H1 (cell line): ENCODE measurements at regions not wholly inside any gene's neighbourhood (a gene's known extent, or its start where the extent isn't known, plus 50 kb on each side); places are given as distances from the start of the nearest gene placed in this dataset.
"Not testable (repeated sequence)": the region's sequence is repeated elsewhere in the genome, so short reads cannot be mapped to it uniquely, and the experiment has no call there.

Experiments used
- CTCF ChIA-PET: fragments of 300-600 bp; sonication (Branson Sonifier 250); formaldehyde crosslinking; loops from one replicate; lab custom pipeline; 2021; ENCODE audit not compliant: partially characterized antibody; lab: Charles Lee
- POLR2A ChIA-PET: fragments of 300-600 bp; sonication (Branson Sonifier 250); formaldehyde crosslinking; loops from one replicate; lab custom pipeline; 2021; ENCODE audit warnings: inconsistent platforms; ENCODE audit not compliant: partially characterized antibody; lab: Charles Lee
- DNase-seq, 2 experiments: peaks; one replicate each; pipeline versions ENCODE4 v3.0.0 to v3.0.0-alpha.2; 2010 to 2022; ENCODE audit warnings: low spot score in 2 of 2, low read depth in 1 of 2, mixed read lengths in 1 of 2
- FAIRE-seq: peaks from 2 replicates; lab custom pipeline; 2011; peaks lifted over from hg19 to GRCh38; lab: Jason Lieb, UNC
- H2AFZ ChIP-seq: 2 replicates; pipeline ENCODE4 v1.8.1; 2012; ENCODE audit warnings: low read length, inconsistent platforms
- H2AK5ac ChIP-seq: 2 replicates; pipeline ENCODE4 v1.6.1; 2013; ENCODE audit warnings: low read depth, low read length
- H2BK120ac ChIP-seq: replicated peaks from 2 replicates; pipeline ENCODE3; 2013; ENCODE audit warnings: low read depth, low read length, inconsistent platforms
- H2BK12ac ChIP-seq: 2 replicates; pipeline ENCODE4 v1.6.1; 2013; ENCODE audit warnings: low read depth, low read length
- H2BK15ac ChIP-seq: 2 replicates; pipeline ENCODE4 v1.6.1; 2013; ENCODE audit warnings: low read length
- H2BK20ac ChIP-seq: 2 replicates; pipeline ENCODE4 v1.6.1; 2013; ENCODE audit warnings: low read length
- H2BK5ac ChIP-seq: 2 replicates; pipeline ENCODE4 v1.6.1; 2013; ENCODE audit warnings: low read depth, low read length
- H3K14ac ChIP-seq: 2 replicates; pipeline ENCODE4 v1.6.1; 2013; ENCODE audit warnings: inconsistent platforms; ENCODE audit not compliant: insufficient read length
- H3K18ac ChIP-seq: 2 replicates; pipeline ENCODE4 v1.6.1; 2013; ENCODE audit warnings: low read length; ENCODE audit errors: extremely low read depth
- H3K23ac ChIP-seq: 2 replicates; pipeline ENCODE4 v1.6.1; 2013; ENCODE audit warnings: inconsistent platforms; ENCODE audit not compliant: insufficient read length
- H3K23me2 ChIP-seq: 2 replicates; pipeline ENCODE4 v1.6.1; 2013; ENCODE audit warnings: low read depth, low read length
- H3K27ac ChIP-seq: 2 replicates; pipeline ENCODE4 v1.6.1; 2011; ENCODE audit warnings: low read depth, low read length, inconsistent platforms
- H3K27me3 ChIP-seq, 4 experiments: replicated peaks in 1 of 4; 1 replicate in 1 of 4; 2 replicates in 3 of 4; pipeline versions ENCODE4 v1.6.1 to v1.8.1; 2011 to 2013; ENCODE audit warnings: low read length in 3 of 4, mild to moderate bottlenecking in 3 of 4, inconsistent platforms in 2 of 4, mixed read lengths in 2 of 4, moderate library complexity in 1 of 4; ENCODE audit not compliant: control insufficient read depth in 3 of 4, insufficient read depth in 3 of 4; ENCODE audit errors: extremely low read depth in 1 of 4
- H3K36me3 ChIP-seq, 4 experiments: 2 replicates each; pipeline versions ENCODE4 v1.6.1 to v1.8.1; 2011 to 2013; ENCODE audit warnings: mild to moderate bottlenecking in 4 of 4, low read length in 3 of 4, moderate library complexity in 2 of 4, control low read depth in 1 of 4, inconsistent platforms in 1 of 4; ENCODE audit not compliant: insufficient read depth in 4 of 4, control insufficient read depth in 2 of 4
- H3K4ac ChIP-seq: replicated peaks from 2 replicates; pipeline ENCODE3; 2013; ENCODE audit warnings: low read length, low read depth, mixed read lengths, inconsistent platforms; ENCODE audit not compliant: insufficient read length
- H3K4me1 ChIP-seq, 4 experiments: replicated peaks in 1 of 4; 1 replicate in 1 of 4; 2 replicates in 3 of 4; pipeline versions ENCODE4 v1.6.1 to v1.8.1; 2011 to 2013; ENCODE audit warnings: low read length in 3 of 4, inconsistent platforms in 2 of 4, mixed read lengths in 1 of 4; ENCODE audit not compliant: insufficient read depth in 4 of 4, control insufficient read depth in 3 of 4
- H3K4me2 ChIP-seq, 2 experiments: 2 replicates each; pipeline versions ENCODE4 v1.6.1 to v1.8.1; 2011 to 2013; ENCODE audit warnings: low read depth in 2 of 2, low read length in 2 of 2, control low read depth in 1 of 2, inconsistent platforms in 1 of 2, mild to moderate bottlenecking in 1 of 2; ENCODE audit not compliant: insufficient read depth in 1 of 2
- H3K4me3 ChIP-seq, 4 experiments: fragments of 200-600, 300-600 bp in 1 of 4; sonication (generic), shearing (Covaris generic), sonication (Bioruptor Twin) in 1 of 4; 2 replicates each; pipeline versions ENCODE4 v1.5.1 to v1.8.1; 2011 to 2016; ENCODE audit warnings: low read length in 4 of 4, low read depth in 3 of 4, control low read depth in 2 of 4, inconsistent platforms in 2 of 4, mild to moderate bottlenecking in 2 of 4, mixed read lengths in 1 of 4, moderate library complexity in 1 of 4; ENCODE audit not compliant: insufficient read depth in 2 of 4; ENCODE audit errors: extremely low read depth in 1 of 4
- H3K56ac ChIP-seq: replicated peaks from 2 replicates; pipeline ENCODE3; 2013; ENCODE audit warnings: low read depth, mild to moderate bottlenecking, mixed read lengths, low read length, inconsistent platforms; ENCODE audit not compliant: insufficient read length
- H3K79me1 ChIP-seq: 2 replicates; pipeline ENCODE4 v1.6.1; 2013; ENCODE audit warnings: low read depth, low read length, control low read depth
- H3K79me2 ChIP-seq, 2 experiments: 2 replicates each; pipeline versions ENCODE4 v1.6.1 to v1.8.1; 2012 to 2013; ENCODE audit warnings: low read length in 2 of 2, mild to moderate bottlenecking in 2 of 2, inconsistent platforms in 1 of 2; ENCODE audit not compliant: insufficient read depth in 2 of 2, control insufficient read depth in 1 of 2
- H3K9ac ChIP-seq, 4 experiments: replicated peaks in 1 of 4; 1 replicate in 1 of 4; 2 replicates in 3 of 4; pipeline versions ENCODE4 v1.6.1 to v1.8.1; 2011 to 2013; ENCODE audit warnings: low read depth in 3 of 4, low read length in 3 of 4, control low read depth in 2 of 4, mild to moderate bottlenecking in 2 of 4, moderate library complexity in 2 of 4, inconsistent platforms in 1 of 4; ENCODE audit errors: extremely low read depth in 1 of 4
- H3K9me3 ChIP-seq, 2 experiments: 2 replicates each; pipeline versions ENCODE4 v1.6.1 to v1.8.1; 2012 to 2013; ENCODE audit warnings: mild to moderate bottlenecking in 2 of 2, moderate library complexity in 2 of 2, control low read depth in 1 of 2, inconsistent platforms in 1 of 2, low read depth in 1 of 2, low read length in 1 of 2, mixed read lengths in 1 of 2; ENCODE audit not compliant: insufficient read depth in 2 of 2
- H4K20me1 ChIP-seq, 2 experiments: replicated peaks in 1 of 2; 2 replicates each; pipeline versions ENCODE3 to v1.8.1; 2011 to 2013; ENCODE audit warnings: inconsistent platforms in 2 of 2, low read length in 2 of 2, mild to moderate bottlenecking in 1 of 2; ENCODE audit not compliant: insufficient read depth in 2 of 2, control insufficient read depth in 1 of 2
- H4K5ac ChIP-seq: 2 replicates; pipeline ENCODE4 v1.6.1; 2013; ENCODE audit warnings: low read length, low read depth, mixed read lengths, inconsistent platforms; ENCODE audit not compliant: insufficient read length
- H4K8ac ChIP-seq: 2 replicates; pipeline ENCODE4 v1.8.0; 2013; ENCODE audit warnings: mild to moderate bottlenecking, moderate library complexity, low read length, inconsistent platforms; ENCODE audit not compliant: insufficient read depth; ENCODE audit errors: extremely low read depth
- H4K91ac ChIP-seq: replicated peaks from 2 replicates; pipeline ENCODE3; 2013; ENCODE audit warnings: low read length, mixed read lengths, inconsistent platforms; ENCODE audit not compliant: insufficient read length
- WGBS, 2 experiments: shearing (Covaris generic) in 1 of 2; methylation state at CpG; one replicate each; pipeline versions ENCODE4 v1.1.6 to v1.1.7; 2013 to 2015; ENCODE audit warnings: low lambda C conversion rate in 2 of 2, mixed read lengths in 2 of 2, inconsistent platforms in 1 of 2, low coverage in 1 of 2, missing lambda C conversion rate in 1 of 2; ENCODE audit not compliant: insufficient replicate concordance in 2 of 2, insufficient coverage in 1 of 2, insufficient read length in 1 of 2; ENCODE audit errors: extremely low coverage in 1 of 2, missing lambda C conversion rate in 1 of 2; 5-methylcytosine and 5-hydroxymethylcytosine counted together

GRCh38 chr15:22158243-22158642 is 77.9 kb downstream of the OR4M2 start:
- no CpG with 5 or more reads among the region's 6 CpGs for WGBS, 2 experiments
- H4K5ac ChIP-seq, CTCF ChIA-PET: not testable (repeated sequence)

GRCh38 chr15:22160283-22160682 is 80.0 kb downstream of the OR4M2 start:
- H2BK5ac ChIP-seq, H2BK15ac ChIP-seq, H4K5ac ChIP-seq, H3K4ac ChIP-seq, H3K4me3 ChIP-seq, H3K23me2 ChIP-seq, H4K8ac ChIP-seq, H4K20me1 ChIP-seq, H3K18ac ChIP-seq, H2AK5ac ChIP-seq, FAIRE-seq, H3K36me3 ChIP-seq, H3K79me2 ChIP-seq, POLR2A ChIA-PET, H3K27ac ChIP-seq, H3K14ac ChIP-seq, H3K79me1 ChIP-seq, H3K4me1 ChIP-seq, H4K91ac ChIP-seq, H2BK12ac ChIP-seq, H2AFZ ChIP-seq, CTCF ChIA-PET, H3K56ac ChIP-seq, DNase-seq, H2BK20ac ChIP-seq, H3K4me2 ChIP-seq, H3K27me3 ChIP-seq, H3K9ac ChIP-seq, H3K9me3 ChIP-seq, H2BK120ac ChIP-seq, H3K23ac ChIP-seq: not testable (repeated sequence)
- whole genome bisulfite sequencing, 2 experiments, result no CpG with 5 or more reads among the region's 8 CpGs

More at GRCh38 chr15:22158243-22158642, 77.9 kb downstream of the OR4M2 start:
- FAIRE-seq, H3K9ac ChIP-seq, H3K23ac ChIP-seq, H2AFZ ChIP-seq, H2AK5ac ChIP-seq, H3K9me3 ChIP-seq, H3K4ac ChIP-seq, H2BK12ac ChIP-seq, H3K4me1 ChIP-seq, H3K4me3 ChIP-seq, H3K14ac ChIP-seq, H3K27me3 ChIP-seq, H2BK120ac ChIP-seq, H4K20me1 ChIP-seq, H4K8ac ChIP-seq, H2BK20ac ChIP-seq, DNase-seq, H3K79me1 ChIP-seq, H4K91ac ChIP-seq, H3K23me2 ChIP-seq, H3K27ac ChIP-seq, H2BK5ac ChIP-seq, H3K79me2 ChIP-seq, POLR2A ChIA-PET, H2BK15ac ChIP-seq, H3K36me3 ChIP-seq, H3K4me2 ChIP-seq, H3K56ac ChIP-seq, H3K18ac ChIP-seq: not testable (repeated sequence)
